MCF 10A (cell line): ENCODE measurements at regions not wholly inside any gene's neighbourhood (a gene's known extent, or its start where the extent isn't known, plus 50 kb on each side); places are given as distances from the start of the nearest gene placed in this dataset.

Experiments
- BruUV-seq: library from RNA; stranded (reverse); fragments of 400-500 nt; replicated peaks from 2 replicates; lab custom pipeline; 2021; lab: Mats Ljungman, UMichigan
- CTCF ChIA-PET: fragments of 300-600 bp; sonication (Branson Sonifier 250); formaldehyde crosslinking; extraction: SDS; loops from one replicate; lab custom pipeline; 2021; ENCODE audit warnings: antibody characterized with exemption, inconsistent platforms; lab: Yijun Ruan, JAX
- POLR2A ChIA-PET: fragments of 300-600, 350-650 bp; sonication (Branson Sonifier 250); formaldehyde crosslinking; extraction: SDS; loops from one replicate; lab custom pipeline; 2020; ENCODE audit warnings: antibody characterized with exemption, inconsistent platforms; lab: Yijun Ruan, JAX
- DNase-seq: peaks from one replicate; pipeline ENCODE4 v3.0.0-alpha.2; 2018; ENCODE audit not compliant: unreplicated experiment
- H3K27ac Mint-ChIP-seq: one replicate; pipeline ENCODE4 v1.8.0; 2022; ENCODE audit warnings: mild to moderate bottlenecking, low read depth, mixed read lengths; ENCODE audit not compliant: unreplicated experiment
- H3K27me3 Mint-ChIP-seq: one replicate; pipeline ENCODE4 v1.8.0; 2022; ENCODE audit warnings: mixed read lengths; ENCODE audit not compliant: insufficient read depth, unreplicated experiment
- H3K36me3 Mint-ChIP-seq: one replicate; pipeline ENCODE4 v1.8.0; 2022; ENCODE audit warnings: mild to moderate bottlenecking, moderate library complexity, mixed read lengths; ENCODE audit not compliant: insufficient read depth, unreplicated experiment
- H3K4me1 Mint-ChIP-seq: one replicate; pipeline ENCODE4 v1.8.0; 2022; ENCODE audit warnings: mixed read lengths; ENCODE audit not compliant: insufficient read depth, unreplicated experiment
- H3K4me3 Mint-ChIP-seq: one replicate; pipeline ENCODE4 v1.8.0; 2022; ENCODE audit warnings: mild to moderate bottlenecking, moderate library complexity, mixed read lengths; ENCODE audit not compliant: unreplicated experiment
- H3K9me3 Mint-ChIP-seq: one replicate; pipeline ENCODE4 v1.8.0; 2022; ENCODE audit warnings: mixed read lengths; ENCODE audit not compliant: unreplicated experiment
- CTCF ChIP-seq: fragments of 200-600 bp; IDR thresholded peaks from one replicate; pipeline ENCODE4 v1.8.0; 2022; ENCODE audit warnings: antibody characterized with exemption, mild to moderate bottlenecking; ENCODE audit not compliant: unreplicated experiment
- intact Hi-C: fragments of 100-400 bp; cut with micrococcal nuclease; formaldehyde crosslinking; loops from 2 replicates; pipeline ENCODE4 v1.14.1; 2022

- Mint-ChIP-seq H3K27me3 (no peaks in the 10 kb centered on the region), H3K4me1 (no peaks in the 10 kb centered on the region), H3K36me3 (no peaks in the 10 kb centered on the region), H3K27ac (no peak overlapping the region), H3K9me3 (no peaks in the 10 kb centered on the region), H3K4me3 (no peak overlapping the region)
- intact Hi-C loops, result no loop called here
- CTCF ChIA-PET, result no interaction called here
- no TSS peak for BruUV-seq
- DNase-seq, result no peak
- no peak for TF ChIP-seq CTCF
- POLR2A ChIA-PET, result no interaction called here
Observed at GRCh38 chrY:15466891-15467290, 942.6 kb downstream of the NLGN4Y start.

- H3K9me3 Mint-ChIP-seq, result no peaks in the 10 kb centered on the region
- no peaks in the 10 kb centered on the region for H3K27me3 Mint-ChIP-seq
- no peak overlapping the region for H3K4me3 Mint-ChIP-seq
- H3K36me3 Mint-ChIP-seq, result no peaks in the 10 kb centered on the region
- POLR2A ChIA-PET, result no interaction called here
- no peak overlapping the region for H3K27ac Mint-ChIP-seq
- CTCF ChIA-PET, result no interaction called here
- BruUV-seq, result no TSS peak
- H3K4me1 Mint-ChIP-seq, result no peaks in the 10 kb centered on the region
- no peak for DNase-seq
- intact Hi-C loops, result no loop called here
- TF ChIP-seq CTCF, result no peak
Observed at GRCh38 chrY:15468091-15468490, 943.8 kb downstream of the NLGN4Y start.

- ChIA-PET CTCF (no interaction called here), POLR2A (no interaction called here)
- H3K4me1 Mint-ChIP-seq, result no peaks in the 10 kb centered on the region
- no peaks in the 10 kb centered on the region for H3K9me3 Mint-ChIP-seq
- no peak for DNase-seq
- no peaks in the 10 kb centered on the region for H3K36me3 Mint-ChIP-seq
- TF ChIP-seq CTCF, result no peak
- no peaks in the 10 kb centered on the region for H3K27me3 Mint-ChIP-seq
- no TSS peak for BruUV-seq
- no peak overlapping the region for H3K27ac Mint-ChIP-seq
- H3K4me3 Mint-ChIP-seq, result no peak overlapping the region
- intact Hi-C loops, result no loop called here
Observed at GRCh38 chrY:15471371-15471770, 947.0 kb downstream of the NLGN4Y start.

- no TSS peak for BruUV-seq
- no peak overlapping the region for H3K4me3 Mint-ChIP-seq
- TF ChIP-seq CTCF, result no peak
- no peak overlapping the region for H3K27ac Mint-ChIP-seq
- no peaks in the 10 kb centered on the region for H3K27me3 Mint-ChIP-seq
- no peaks in the 10 kb centered on the region for H3K36me3 Mint-ChIP-seq
- intact Hi-C loops, result no loop called here
- ChIA-PET CTCF (no interaction called here), POLR2A (no interaction called here)
- no peaks in the 10 kb centered on the region for H3K4me1 Mint-ChIP-seq
- DNase-seq, result no peak
- no peaks in the 10 kb centered on the region for H3K9me3 Mint-ChIP-seq
Observed at GRCh38 chrY:15478348-15478963, 954.1 kb downstream of the NLGN4Y start.
